HEK293 (cell line): ENCODE measurements at regions not wholly inside any gene's neighbourhood (a gene's known extent, or its start where the extent isn't known, plus 50 kb on each side); places are given as distances from the start of the nearest gene placed in this dataset.

Source experiments
- CTCF ChIA-PET: fragments of 350-600 bp; formaldehyde crosslinking; extraction: SDS; loops from one replicate; lab custom pipeline; 2021; ENCODE audit warnings: antibody characterized with exemption; lab: Yijun Ruan, JAX
- POLR2A ChIA-PET: fragments of 300-600 bp; formaldehyde crosslinking; extraction: SDS; loops from one replicate; lab custom pipeline; 2020; ENCODE audit warnings: antibody characterized with exemption, inconsistent platforms; lab: Yijun Ruan, JAX
- H3K27ac ChIP-seq: fragments of 200-500 bp; sonication (Bioruptor generic); 2 replicates; pipeline ENCODE4 v1.5.1; 2014; ENCODE audit warnings: low read depth, low read length, control low read depth, inconsistent platforms; ENCODE audit errors: extremely low read depth
- H3K36me3 ChIP-seq, 2 experiments: fragments of 200-500 bp in 1 of 2; sonication (Bioruptor generic) in 1 of 2; 1 replicate in 1 of 2; 2 replicates in 1 of 2; pipeline ENCODE4 v1.5.1; 2014 to 2017; ENCODE audit warnings: inconsistent platforms in 2 of 2, low read length in 2 of 2; ENCODE audit not compliant: control insufficient read depth in 2 of 2, insufficient read depth in 1 of 2
- H3K4me1 ChIP-seq: fragments of 200-500 bp; sonication (Bioruptor generic); 2 replicates; pipeline ENCODE4 v1.5.1; 2014; ENCODE audit warnings: mild to moderate bottlenecking, low read length, inconsistent platforms; ENCODE audit not compliant: control insufficient read depth, insufficient read depth
- H3K4me3 ChIP-seq: 2 replicates; pipeline ENCODE4 v1.5.1; 2011; ENCODE audit warnings: low read depth, mild to moderate bottlenecking, control low read depth, low read length, moderate library complexity
- H3K9me3 ChIP-seq: fragments of 200-500 bp; sonication (Bioruptor generic); 2 replicates; pipeline ENCODE4 v1.5.1; 2014; ENCODE audit warnings: low read depth, low read length, inconsistent platforms; ENCODE audit not compliant: control insufficient read depth, insufficient read depth
- ELK4 ChIP-seq: IDR thresholded peaks from 2 replicates; pipeline ENCODE4 v1.6.1; 2011; ENCODE audit warnings: mild to moderate bottlenecking, low read depth, low read length, borderline replicate concordance
- GFI1B ChIP-seq: fragments of 450-650 bp; formaldehyde crosslinking; IDR thresholded peaks from 2 replicates; pipeline ENCODE4 v1.5.1; 2016; ENCODE audit warnings: missing biosample characterization, missing genetic modification characterization
- OSR2 ChIP-seq: fragments of 450-650 bp; formaldehyde crosslinking; IDR thresholded peaks from 2 replicates; pipeline ENCODE4 v1.5.1; 2016; ENCODE audit warnings: missing biosample characterization, missing genetic modification characterization
- PRDM6 ChIP-seq: fragments of 450-650 bp; formaldehyde crosslinking; IDR thresholded peaks from 2 replicates; pipeline ENCODE4 v1.5.1; 2017; ENCODE audit warnings: missing biosample characterization, missing genetic modification characterization
- REPIN1 ChIP-seq: fragments of 450-650 bp; formaldehyde crosslinking; IDR thresholded peaks from 2 replicates; pipeline ENCODE4 v1.5.1; 2017; ENCODE audit warnings: missing biosample characterization, missing genetic modification characterization, low read depth
- SALL2 ChIP-seq: fragments of 450-650 bp; formaldehyde crosslinking; IDR thresholded peaks from 2 replicates; pipeline ENCODE4 v1.5.0; 2017; ENCODE audit warnings: missing biosample characterization, mild to moderate bottlenecking, missing genetic modification characterization, borderline replicate concordance
- SCRT2 ChIP-seq: fragments of 450-650 bp; formaldehyde crosslinking; IDR thresholded peaks from 2 replicates; pipeline ENCODE4 v1.5.1; 2016; ENCODE audit warnings: missing biosample characterization, missing genetic modification characterization
- ZBTB17 ChIP-seq: fragments of 450-650 bp; formaldehyde crosslinking; IDR thresholded peaks from 2 replicates; pipeline ENCODE4 v1.5.1; 2016; ENCODE audit warnings: missing biosample characterization, missing genetic modification characterization
- ZFHX2 ChIP-seq: fragments of 450-650 bp; formaldehyde crosslinking; conservative IDR thresholded peaks from 2 replicates; pipeline ENCODE4 v1.5.1; 2016; ENCODE audit warnings: missing biosample characterization, missing genetic modification characterization
- ZFP41 ChIP-seq: fragments of 450-650 bp; formaldehyde crosslinking; IDR thresholded peaks from 2 replicates; pipeline ENCODE4 v1.5.1; 2016; ENCODE audit warnings: missing biosample characterization, missing genetic modification characterization, borderline replicate concordance
- ZNF112 ChIP-seq: fragments of 450-650 bp; formaldehyde crosslinking; IDR thresholded peaks from 2 replicates; pipeline ENCODE4 v1.5.0; 2017; ENCODE audit warnings: missing biosample characterization, missing genetic modification characterization
- ZNF132 ChIP-seq: fragments of 450-650 bp; formaldehyde crosslinking; IDR thresholded peaks from 2 replicates; pipeline ENCODE4 v1.5.1; 2017; ENCODE audit warnings: missing biosample characterization, missing genetic modification characterization, borderline replicate concordance
- ZNF184 ChIP-seq: fragments of 450-650 bp; IDR thresholded peaks from 2 replicates; pipeline ENCODE4 v1.5.1; 2018; ENCODE audit warnings: missing biosample characterization, mild to moderate bottlenecking, missing genetic modification characterization
- ZNF223 ChIP-seq: fragments of 450-650 bp; formaldehyde crosslinking; IDR thresholded peaks from 2 replicates; pipeline ENCODE4 v1.5.1; 2016; ENCODE audit warnings: missing biosample characterization, missing genetic modification characterization
- ZNF239 ChIP-seq: fragments of 450-650 bp; formaldehyde crosslinking; IDR thresholded peaks from 2 replicates; pipeline ENCODE4 v1.5.1; 2016; ENCODE audit warnings: missing biosample characterization, missing genetic modification characterization
- ZNF24 ChIP-seq: fragments of 450-650 bp; formaldehyde crosslinking; IDR thresholded peaks from 2 replicates; pipeline ENCODE4 v1.5.1; 2016; ENCODE audit warnings: missing biosample characterization, missing genetic modification characterization
- ZNF26 ChIP-seq: fragments of 450-650 bp; formaldehyde crosslinking; IDR thresholded peaks from 2 replicates; pipeline ENCODE4 v1.5.1; 2016; ENCODE audit warnings: missing biosample characterization, missing genetic modification characterization
- ZNF266 ChIP-seq: fragments of 450-650 bp; formaldehyde crosslinking; IDR thresholded peaks from 2 replicates; pipeline ENCODE4 v1.5.1; 2016; ENCODE audit warnings: missing biosample characterization, missing genetic modification characterization, low read depth
- ZNF404 ChIP-seq: fragments of 450-650 bp; formaldehyde crosslinking; IDR thresholded peaks from 2 replicates; pipeline ENCODE4 v1.5.1; 2017; ENCODE audit warnings: missing biosample characterization, missing genetic modification characterization
- ZNF433 ChIP-seq: fragments of 450-650 bp; formaldehyde crosslinking; IDR thresholded peaks from 2 replicates; pipeline ENCODE4 v1.5.1; 2016; ENCODE audit warnings: missing biosample characterization, missing genetic modification characterization, low read depth
- ZNF48 ChIP-seq: fragments of 450-650 bp; formaldehyde crosslinking; IDR thresholded peaks from 2 replicates; pipeline ENCODE4 v1.5.1; 2016; ENCODE audit warnings: missing biosample characterization, missing genetic modification characterization
- ZNF510 ChIP-seq: fragments of 450-650 bp; formaldehyde crosslinking; IDR thresholded peaks from 2 replicates; pipeline ENCODE4 v1.5.1; 2018; ENCODE audit warnings: mild to moderate bottlenecking, missing genetic modification characterization, missing biosample characterization; ENCODE audit not compliant: insufficient replicate concordance
- ZNF549 ChIP-seq: fragments of 450-650 bp; IDR thresholded peaks from 2 replicates; pipeline ENCODE4 v1.5.1; 2018; ENCODE audit warnings: missing biosample characterization, missing genetic modification characterization, mild to moderate bottlenecking, inconsistent platforms, moderate library complexity
- ZNF600 ChIP-seq: fragments of 450-650 bp; formaldehyde crosslinking; IDR thresholded peaks from 2 replicates; pipeline ENCODE4 v1.5.1; 2016; ENCODE audit warnings: missing biosample characterization, missing genetic modification characterization
- ZNF626 ChIP-seq: fragments of 450-650 bp; sonication (Bioruptor Pico); formaldehyde crosslinking; IDR thresholded peaks from 2 replicates; pipeline ENCODE4 v1.5.1; 2018; ENCODE audit warnings: missing biosample characterization, missing genetic modification characterization, inconsistent platforms
- ZNF645 ChIP-seq: fragments of 450-650 bp; formaldehyde crosslinking; IDR thresholded peaks from 2 replicates; pipeline ENCODE4; 2016; ENCODE audit warnings: missing biosample characterization, missing genetic modification characterization
- ZNF670 ChIP-seq: fragments of 450-650 bp; formaldehyde crosslinking; IDR thresholded peaks from 2 replicates; pipeline ENCODE4 v1.5.1; 2016; ENCODE audit warnings: missing biosample characterization, missing genetic modification characterization, low read depth
- ZNF701 ChIP-seq: fragments of 450-650 bp; formaldehyde crosslinking; IDR thresholded peaks from 2 replicates; pipeline ENCODE4 v1.5.1; 2016; ENCODE audit warnings: missing biosample characterization, missing genetic modification characterization
- ZNF776 ChIP-seq: fragments of 450-650 bp; formaldehyde crosslinking; IDR thresholded peaks from 2 replicates; pipeline ENCODE4 v1.5.0; 2017; ENCODE audit warnings: missing biosample characterization, missing genetic modification characterization, borderline replicate concordance
- ZNF792 ChIP-seq: fragments of 450-650 bp; formaldehyde crosslinking; IDR thresholded peaks from 2 replicates; pipeline ENCODE4 v1.5.1; 2016; ENCODE audit warnings: missing biosample characterization, missing genetic modification characterization
- ZNF830 ChIP-seq: fragments of 450-650 bp; IDR thresholded peaks from 2 replicates; pipeline ENCODE4 v1.5.0; 2018; ENCODE audit warnings: missing biosample characterization, missing genetic modification characterization, low read depth, mild to moderate bottlenecking, moderate library complexity
- TF ChIP-seq, protein P1 (sequence below): fragments of 450-650 bp; IDR thresholded peaks from 2 replicates; pipeline ENCODE4 v1.5.1; 2018; ENCODE audit warnings: missing biosample characterization, mild to moderate bottlenecking, missing genetic modification characterization

- ChIA-PET CTCF (interaction anchor here (0.6 kb wide), 1 partner anchor 9 kb away, joined by 3 read pairs; no protein-coding TSS in a partner anchor), POLR2A (no interaction called here)
- no peak overlapping the region for H3K27ac ChIP-seq
- TF ChIP-seq SCRT2 (no peak), ZNF792 (no peak), ZNF223 (no peak), ZNF404 (tag by site-specific recombination) (no peak), ZNF701 (tag by site-specific recombination) (no peak), PRDM6 (tag by site-specific recombination) (no peak), GFI1B (tag by site-specific recombination) (no peak), ZBTB17 (no peak), ZNF626 (tag by site-specific recombination) (no peak), ZNF600 (tag by site-specific recombination) (no peak), ZNF670 (tag by site-specific recombination) (no peak), ZNF24 (no peak), ZNF510 (tag by site-specific recombination) (no peak), ZNF433 (tag by site-specific recombination) (no peak), REPIN1 (tag by site-specific recombination) (no peak), ZNF549 (tag by site-specific recombination) (no peak)
- TF ChIP-seq, protein P1, sequence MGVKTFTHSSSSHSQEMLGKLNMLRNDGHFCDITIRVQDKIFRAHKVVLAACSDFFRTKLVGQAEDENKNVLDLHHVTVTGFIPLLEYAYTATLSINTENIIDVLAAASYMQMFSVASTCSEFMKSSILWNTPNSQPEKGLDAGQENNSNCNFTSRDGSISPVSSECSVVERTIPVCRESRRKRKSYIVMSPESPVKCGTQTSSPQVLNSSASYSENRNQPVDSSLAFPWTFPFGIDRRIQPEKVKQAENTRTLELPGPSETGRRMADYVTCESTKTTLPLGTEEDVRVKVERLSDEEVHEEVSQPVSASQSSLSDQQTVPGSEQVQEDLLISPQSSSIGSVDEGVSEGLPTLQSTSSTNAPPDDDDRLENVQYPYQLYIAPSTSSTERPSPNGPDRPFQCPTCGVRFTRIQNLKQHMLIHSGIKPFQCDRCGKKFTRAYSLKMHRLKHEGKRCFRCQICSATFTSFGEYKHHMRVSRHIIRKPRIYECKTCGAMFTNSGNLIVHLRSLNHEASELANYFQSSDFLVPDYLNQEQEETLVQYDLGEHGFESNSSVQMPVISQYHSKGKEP (tag by site-specific recombination), result no peak
- no peak overlapping the region for H3K4me3 ChIP-seq
- H3K36me3 ChIP-seq, result no peaks in the 10 kb centered on the region
- H3K4me1 ChIP-seq, result no peaks in the 10 kb centered on the region
- H3K9me3 ChIP-seq, result no peaks in the 10 kb centered on the region
Measured at GRCh38 chr4:45638641-45639040, 485.2 kb downstream of the GABRG1 start.

DNA sequence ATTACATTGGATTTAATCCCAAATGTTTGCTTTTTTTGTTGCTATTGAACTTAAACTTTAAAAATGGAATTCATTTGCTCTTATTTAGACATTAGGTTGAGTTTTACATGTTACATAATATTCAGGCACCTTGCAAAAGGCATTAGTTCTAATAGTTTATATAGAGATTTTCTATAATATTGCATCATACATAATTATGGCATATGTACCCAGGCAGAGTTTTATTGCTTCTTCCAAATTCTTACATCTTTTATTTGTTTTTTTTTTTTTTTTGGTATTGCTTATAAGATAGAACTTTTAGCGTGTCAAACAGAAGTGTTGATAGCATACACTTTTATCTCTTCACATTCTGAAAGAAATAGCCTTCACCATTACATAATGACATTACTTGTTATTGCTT is 487.7 kb downstream of the GABRG1 start:
- no peaks in the 10 kb centered on the region for H3K36me3 ChIP-seq
- ChIA-PET CTCF (no interaction called here), POLR2A (no interaction called here)
- no peak overlapping the region for H3K27ac ChIP-seq
- H3K4me3 ChIP-seq, result no peak overlapping the region
- no peaks in the 10 kb centered on the region for H3K9me3 ChIP-seq
- no peaks in the 10 kb centered on the region for H3K4me1 ChIP-seq
- TF ChIP-seq ZNF239 (tag by site-specific recombination) (no peak), ZNF112 (no peak), ZFP41 (no peak), ZNF48 (no peak), ZNF776 (tag by site-specific recombination) (no peak), SCRT2 (no peak), ZNF26 (tag by site-specific recombination) (no peak), ZNF132 (tag by site-specific recombination) (no peak), ZNF830 (tag by site-specific recombination) (no peak), ZNF266 (no peak), ZNF645 (tag by site-specific recombination) (no peak), OSR2 (tag by site-specific recombination) (no peak), ZFHX2 (tag by site-specific recombination) (no peak), SALL2 (no peak), ELK4 (no peak), ZNF600 (tag by site-specific recombination) (no peak), ZNF184 (tag by site-specific recombination) (no peak)
